Panc1 (cell line): ENCODE measurements at regions not wholly inside any gene's neighbourhood (a gene's known extent, or its start where the extent isn't known, plus 50 kb on each side); places are given as distances from the start of the nearest gene placed in this dataset.

Source experiments
- POLR2AphosphoS5 ChIP-seq: IDR thresholded peaks from 2 replicates; pipeline ENCODE4 v1.6.1; 2012; ENCODE audit warnings: mild to moderate bottlenecking, low read depth, low read length, moderate library complexity
- SIN3A ChIP-seq: IDR thresholded peaks from 2 replicates; pipeline ENCODE4 v1.6.1; 2012; ENCODE audit warnings: low read depth, mild to moderate bottlenecking, low read length, moderate library complexity, borderline replicate concordance; ENCODE audit not compliant: insufficient read depth
- TCF7L2 ChIP-seq: IDR thresholded peaks from 2 replicates; pipeline ENCODE4 v1.6.1; 2011; ENCODE audit warnings: mild to moderate bottlenecking, low read depth, low read length, inconsistent platforms
- TF ChIP-seq, protein P1 (sequence below): fragments of 450-650 bp; IDR thresholded peaks from 2 replicates; pipeline ENCODE4 v1.5.1; 2017; ENCODE audit warnings: mild to moderate bottlenecking

- TF ChIP-seq, protein P1, sequence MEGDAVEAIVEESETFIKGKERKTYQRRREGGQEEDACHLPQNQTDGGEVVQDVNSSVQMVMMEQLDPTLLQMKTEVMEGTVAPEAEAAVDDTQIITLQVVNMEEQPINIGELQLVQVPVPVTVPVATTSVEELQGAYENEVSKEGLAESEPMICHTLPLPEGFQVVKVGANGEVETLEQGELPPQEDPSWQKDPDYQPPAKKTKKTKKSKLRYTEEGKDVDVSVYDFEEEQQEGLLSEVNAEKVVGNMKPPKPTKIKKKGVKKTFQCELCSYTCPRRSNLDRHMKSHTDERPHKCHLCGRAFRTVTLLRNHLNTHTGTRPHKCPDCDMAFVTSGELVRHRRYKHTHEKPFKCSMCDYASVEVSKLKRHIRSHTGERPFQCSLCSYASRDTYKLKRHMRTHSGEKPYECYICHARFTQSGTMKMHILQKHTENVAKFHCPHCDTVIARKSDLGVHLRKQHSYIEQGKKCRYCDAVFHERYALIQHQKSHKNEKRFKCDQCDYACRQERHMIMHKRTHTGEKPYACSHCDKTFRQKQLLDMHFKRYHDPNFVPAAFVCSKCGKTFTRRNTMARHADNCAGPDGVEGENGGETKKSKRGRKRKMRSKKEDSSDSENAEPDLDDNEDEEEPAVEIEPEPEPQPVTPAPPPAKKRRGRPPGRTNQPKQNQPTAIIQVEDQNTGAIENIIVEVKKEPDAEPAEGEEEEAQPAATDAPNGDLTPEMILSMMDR, result no peak
- TF ChIP-seq POLR2AphosphoS5, result no peak
- TF ChIP-seq TCF7L2, result no peak
- no peak for TF ChIP-seq SIN3A
These were observed 213.3 kb upstream of the KCND2 start for GRCh38 chr7:120059641-120060040.
